Central memory CD8-positive, alpha-beta T cell (primary cell): ENCODE measurements at regions not wholly inside any gene's neighbourhood (a gene's known extent, or its start where the extent isn't known, plus 50 kb on each side); places are given as distances from the start of the nearest gene placed in this dataset.

Experiments used
- ATAC-seq: fragments of 150-1000 bp; cut with Tn5 transposase; replicated peaks from 2 replicates; pipeline ENCODE4 v1.10.0; 2022; ENCODE audit warnings: mild to moderate bottlenecking, moderate FRiP score, moderate number of reproducible peaks; ENCODE audit not compliant: poor library complexity, severe bottlenecking; ENCODE audit errors: extremely low read depth
- DNase-seq, 2 donors: peaks; one replicate each; pipeline ENCODE4 v3.0.0; 2021; ENCODE audit warnings: low spot score in 2 of 2
- H3K27ac Mint-ChIP-seq: one replicate; pipeline ENCODE4 v1.8.0; 2022; ENCODE audit warnings: low read depth, mild to moderate bottlenecking, moderate library complexity, mixed read lengths
- H3K27me3 Mint-ChIP-seq: one replicate; pipeline ENCODE4 v1.8.0; 2022; ENCODE audit warnings: mixed read lengths
- H3K36me3 Mint-ChIP-seq: one replicate; pipeline ENCODE4 v1.8.0; 2022; ENCODE audit warnings: mild to moderate bottlenecking, moderate library complexity, mixed read lengths; ENCODE audit not compliant: insufficient read depth
- H3K4me1 Mint-ChIP-seq: one replicate; pipeline ENCODE4 v1.8.0; 2022; ENCODE audit warnings: mixed read lengths
- H3K4me3 Mint-ChIP-seq: one replicate; pipeline ENCODE4 v1.8.0; 2022; ENCODE audit warnings: mild to moderate bottlenecking, moderate library complexity, mixed read lengths
- H3K9me3 Mint-ChIP-seq: one replicate; pipeline ENCODE4 v1.8.0; 2022; ENCODE audit warnings: mixed read lengths

- Mint-ChIP-seq H3K9me3 (peaks cover 17% of the 10 kb centered on the region), H3K27ac (no peak overlapping the region), H3K4me1 (no peaks in the 10 kb centered on the region), H3K27me3 (no peaks in the 10 kb centered on the region), H3K4me3 (no peak overlapping the region), H3K36me3 (no peaks in the 10 kb centered on the region)
- ATAC-seq, result no peak
- DNase-seq, result no peak
Observed at GRCh38 chr4:123945301-123945700, 548.7 kb downstream of the SPRY1 start.

- H3K4me3 Mint-ChIP-seq, result no peak overlapping the region
- H3K4me1 Mint-ChIP-seq, result no peaks in the 10 kb centered on the region
- H3K36me3 Mint-ChIP-seq, result no peaks in the 10 kb centered on the region
- ATAC-seq (no peak), DNase-seq (no peak)
- H3K9me3 Mint-ChIP-seq, result peaks cover 21% of the 10 kb centered on the region
- H3K27ac Mint-ChIP-seq, result no peak overlapping the region
- H3K27me3 Mint-ChIP-seq, result no peaks in the 10 kb centered on the region
Observed at GRCh38 chr4:123950530-123950929, 553.9 kb downstream of the SPRY1 start.

GRCh38 chr4:123952530-123953274 is 556.1 kb downstream of the SPRY1 start:
- no peaks in the 10 kb centered on the region for H3K4me1 Mint-ChIP-seq

GRCh38 chr4:123953566-123953965 is 557.0 kb downstream of the SPRY1 start:
- ATAC-seq, result no peak
- Mint-ChIP-seq H3K27ac (no peak overlapping the region), H3K27me3 (no peaks in the 10 kb centered on the region)

More at GRCh38 chr4:123952530-123953274, 556.1 kb downstream of the SPRY1 start:
- Mint-ChIP-seq H3K36me3 (no peaks in the 10 kb centered on the region), H3K27me3 (no peaks in the 10 kb centered on the region), H3K4me3 (no peak overlapping the region), H3K9me3 (peaks cover 17% of the 10 kb centered on the region), H3K27ac (no peak overlapping the region)
- ATAC-seq (no peak), DNase-seq (no peak)

GRCh38 chr4:123954220-123954619 is 557.6 kb downstream of the SPRY1 start:
- no peak overlapping the region for H3K27ac Mint-ChIP-seq
- H3K36me3 Mint-ChIP-seq, result no peaks in the 10 kb centered on the region

More at GRCh38 chr4:123953566-123953965, 557.0 kb downstream of the SPRY1 start:
- Mint-ChIP-seq H3K4me3 (no peak overlapping the region), H3K9me3 (peaks cover 16% of the 10 kb centered on the region), H3K36me3 (no peaks in the 10 kb centered on the region), H3K4me1 (no peaks in the 10 kb centered on the region)
- no peak for DNase-seq

GRCh38 chr4:123955167-123955800 is 558.7 kb downstream of the SPRY1 start:
- H3K9me3 Mint-ChIP-seq, result peaks cover 13% of the 10 kb centered on the region
- DNase-seq (no peak), ATAC-seq (no peak)
- H3K36me3 Mint-ChIP-seq, result no peaks in the 10 kb centered on the region
- H3K4me1 Mint-ChIP-seq, result no peaks in the 10 kb centered on the region
- H3K27ac Mint-ChIP-seq, result no peak overlapping the region
- no peak overlapping the region for H3K4me3 Mint-ChIP-seq
- H3K27me3 Mint-ChIP-seq, result no peaks in the 10 kb centered on the region

More at GRCh38 chr4:123954220-123954619, 557.6 kb downstream of the SPRY1 start:
- Mint-ChIP-seq H3K9me3 (peaks cover 13% of the 10 kb centered on the region), H3K4me3 (no peak overlapping the region), H3K4me1 (no peaks in the 10 kb centered on the region), H3K27me3 (no peaks in the 10 kb centered on the region)
- ATAC-seq (no peak), DNase-seq (no peak)

- Mint-ChIP-seq H3K4me3 (no peak overlapping the region), H3K36me3 (no peaks in the 10 kb centered on the region), H3K4me1 (no peaks in the 10 kb centered on the region), H3K27me3 (no peaks in the 10 kb centered on the region), H3K27ac (no peak overlapping the region), H3K9me3 (peaks cover 13% of the 10 kb centered on the region)
- DNase-seq (no peak), ATAC-seq (no peak)
Observed at GRCh38 chr4:123956204-123956603, 559.6 kb downstream of the SPRY1 start.

GRCh38 chr4:123966990-123967769 is 570.6 kb downstream of the SPRY1 start:
- ATAC-seq, result no peak
- no peak for DNase-seq
- Mint-ChIP-seq H3K27ac (no peak overlapping the region), H3K4me3 (no peak overlapping the region), H3K27me3 (no peaks in the 10 kb centered on the region), H3K36me3 (no peaks in the 10 kb centered on the region), H3K9me3 (no peaks in the 10 kb centered on the region), H3K4me1 (no peaks in the 10 kb centered on the region)

- peaks cover 2% of the 10 kb centered on the region for H3K36me3 Mint-ChIP-seq
- no peaks in the 10 kb centered on the region for H3K4me1 Mint-ChIP-seq
- H3K9me3 Mint-ChIP-seq, result no peaks in the 10 kb centered on the region
- no peak overlapping the region for H3K4me3 Mint-ChIP-seq
- H3K27me3 Mint-ChIP-seq, result no peaks in the 10 kb centered on the region
- no peak for ATAC-seq
- no peak for DNase-seq
- H3K27ac Mint-ChIP-seq, result no peak overlapping the region
Observed at GRCh38 chr4:123972031-123972430, 575.4 kb downstream of the SPRY1 start.

- ATAC-seq, result no peak
- H3K27ac Mint-ChIP-seq, result no peak overlapping the region
- H3K9me3 Mint-ChIP-seq, result no peaks in the 10 kb centered on the region
- no peaks in the 10 kb centered on the region for H3K27me3 Mint-ChIP-seq
- no peak overlapping the region for H3K4me3 Mint-ChIP-seq
- H3K4me1 Mint-ChIP-seq, result no peaks in the 10 kb centered on the region
- peaks cover 2% of the 10 kb centered on the region for H3K36me3 Mint-ChIP-seq
- DNase-seq, result no peak
Observed at GRCh38 chr4:123974386-123975149, 578.0 kb downstream of the SPRY1 start.

- no peaks in the 10 kb centered on the region for H3K9me3 Mint-ChIP-seq
- ATAC-seq, result no peak
- H3K4me1 Mint-ChIP-seq, result no peaks in the 10 kb centered on the region
- H3K27ac Mint-ChIP-seq, result no peak overlapping the region
- no peak overlapping the region for H3K4me3 Mint-ChIP-seq
- peaks cover 2% of the 10 kb centered on the region for H3K36me3 Mint-ChIP-seq
- no peaks in the 10 kb centered on the region for H3K27me3 Mint-ChIP-seq
- DNase-seq, result no peak
Observed at GRCh38 chr4:123976285-123976684, 579.7 kb downstream of the SPRY1 start.

GRCh38 chr4:123976819-123977218 is 580.2 kb downstream of the SPRY1 start:
- DNase-seq (no peak), ATAC-seq (no peak)
- H3K27me3 Mint-ChIP-seq, result no peaks in the 10 kb centered on the region
- H3K4me1 Mint-ChIP-seq, result no peaks in the 10 kb centered on the region
- peaks cover 2% of the 10 kb centered on the region for H3K36me3 Mint-ChIP-seq
- no peak overlapping the region for H3K4me3 Mint-ChIP-seq
- H3K27ac Mint-ChIP-seq, result no peak overlapping the region
- no peaks in the 10 kb centered on the region for H3K9me3 Mint-ChIP-seq
